Natural killer cell (primary cell): ENCODE measurements at regions not wholly inside any gene's neighbourhood (a gene's known extent, or its start where the extent isn't known, plus 50 kb on each side); places are given as distances from the start of the nearest gene placed in this dataset.

Source experiments
- ATAC-seq, 3 donors: fragments of 150-1000 bp in 2 of 3; fragments of 200-7000 bp in 1 of 3; cut with Tn5 transposase; 1 replicate in 1 of 3; 2 replicates in 2 of 3; pipeline ENCODE4 v1.10.0; 2021; ENCODE audit warnings: mild to moderate bottlenecking in 2 of 3, moderate library complexity in 2 of 3
- DNase-seq, 2 donors: peaks; one replicate each; pipeline versions ENCODE4 v3.0.0 to v3.0.0-alpha.2; 2013 to 2021; ENCODE audit warnings: mixed read lengths in 1 of 2
- H3K27ac ChIP-seq: one replicate; pipeline ENCODE4 v1.5.1; 2013; ENCODE audit warnings: mild to moderate bottlenecking, low read length
- H3K27me3 ChIP-seq: one replicate; pipeline ENCODE4 v1.6.1; 2013; ENCODE audit warnings: low read length; ENCODE audit not compliant: control insufficient read depth, insufficient read depth
- H3K36me3 ChIP-seq: one replicate; pipeline ENCODE4 v1.6.1; 2013; ENCODE audit warnings: low read length; ENCODE audit not compliant: control insufficient read depth, insufficient read depth
- H3K4me1 ChIP-seq: one replicate; pipeline ENCODE4 v1.6.1; 2013; ENCODE audit warnings: low read length; ENCODE audit not compliant: control insufficient read depth, insufficient read depth
- H3K4me3 ChIP-seq: one replicate; pipeline ENCODE4 v1.5.1; 2013; ENCODE audit warnings: low read length
- H3K9me3 ChIP-seq: one replicate; pipeline ENCODE4 v1.6.1; 2013; ENCODE audit warnings: low read length; ENCODE audit not compliant: control insufficient read depth, insufficient read depth
- H3K27ac Mint-ChIP-seq, 2 donors: one replicate each; pipeline ENCODE4 v1.8.0; 2022; ENCODE audit warnings: mild to moderate bottlenecking in 2 of 2, mixed read lengths in 2 of 2, moderate library complexity in 1 of 2
- H3K27me3 Mint-ChIP-seq, 2 donors: one replicate each; pipeline ENCODE4 v1.8.0; 2022; ENCODE audit warnings: low read depth in 2 of 2, mixed read lengths in 2 of 2
- H3K36me3 Mint-ChIP-seq: one replicate; pipeline ENCODE4 v1.8.0; 2022; ENCODE audit warnings: mixed read lengths
- H3K4me1 Mint-ChIP-seq, 2 donors: one replicate each; pipeline ENCODE4 v1.8.0; 2022; ENCODE audit warnings: mixed read lengths in 2 of 2
- H3K4me3 Mint-ChIP-seq: one replicate; pipeline ENCODE4 v1.8.0; 2022; ENCODE audit warnings: mild to moderate bottlenecking, moderate library complexity, mixed read lengths
- H3K9me3 Mint-ChIP-seq, 2 donors: one replicate each; pipeline ENCODE4 v1.8.0; 2022; ENCODE audit warnings: mixed read lengths in 2 of 2
- CTCF ChIP-seq: fragments of 200-600 bp; IDR thresholded peaks from one replicate; pipeline ENCODE4 v1.8.0; 2022; ENCODE audit warnings: antibody characterized with exemption
- WGBS: methylation state at CpG from one replicate; pipeline ENCODE4 v1.1.7; 2013; ENCODE audit warnings: missing lambda C conversion rate; ENCODE audit not compliant: insufficient coverage; 5-methylcytosine and 5-hydroxymethylcytosine counted together
- intact Hi-C: fragments of 100-400 bp; cut with micrococcal nuclease; formaldehyde crosslinking; loops from one replicate; pipeline ENCODE4 v1.14.2; 2022

- H3K4me3 Mint-ChIP-seq = no peak overlapping the region
- no peak for DNase-seq
- no peaks in the 10 kb centered on the region for H3K36me3 ChIP-seq
- intact Hi-C loops = loop anchor here (5.0 kb wide), 1 partner anchor 502 kb away; no protein-coding TSS in a partner anchor
- H3K4me1 Mint-ChIP-seq = no peaks in the 10 kb centered on the region
- no peaks in the 10 kb centered on the region for H3K27me3 Mint-ChIP-seq
- no peaks in the 10 kb centered on the region for H3K9me3 Mint-ChIP-seq
- no peaks in the 10 kb centered on the region for H3K36me3 Mint-ChIP-seq
- no peaks in the 10 kb centered on the region for H3K9me3 ChIP-seq
- no peak overlapping the region for H3K27ac Mint-ChIP-seq
- ATAC-seq = no peak
- H3K4me1 ChIP-seq = no peaks in the 10 kb centered on the region
- TF ChIP-seq CTCF = no peak
- whole genome bisulfite sequencing = 90% methylated on average over 11 of the region's 11 CpGs
- H3K27ac ChIP-seq = no peak overlapping the region
- H3K4me3 ChIP-seq = no peak overlapping the region
- no peaks in the 10 kb centered on the region for H3K27me3 ChIP-seq
Measured at GRCh38 chr15:62900071-62900802, 142.3 kb upstream of the TPM1 start.

- Mint-ChIP-seq H3K4me3 (no peak overlapping the region), H3K4me1 (no peaks in the 10 kb centered on the region), H3K36me3 (no peaks in the 10 kb centered on the region), H3K27me3 (no peaks in the 10 kb centered on the region), H3K27ac (no peak overlapping the region), H3K9me3 (no peaks in the 10 kb centered on the region)
- intact Hi-C loops = loop anchor here (5.0 kb wide), 1 partner anchor 501 kb away; no protein-coding TSS in a partner anchor
- WGBS = 94% methylated on average over 14 of the region's 14 CpGs
- Histone ChIP-seq H3K27ac (no peak overlapping the region), H3K27me3 (no peaks in the 10 kb centered on the region), H3K4me3 (no peak overlapping the region), H3K36me3 (no peaks in the 10 kb centered on the region), H3K4me1 (no peaks in the 10 kb centered on the region), H3K9me3 (no peaks in the 10 kb centered on the region)
- no peak for ATAC-seq
- TF ChIP-seq CTCF = no peak
- DNase-seq = no peak
Measured at GRCh38 chr15:62901087-62901486, 141.5 kb upstream of the TPM1 start.

- H3K36me3 ChIP-seq = no peaks in the 10 kb centered on the region
- DNase-seq (no peak), ATAC-seq (no peak)
- TF ChIP-seq CTCF = no peak
- Mint-ChIP-seq H3K36me3 (no peaks in the 10 kb centered on the region), H3K4me1 (no peaks in the 10 kb centered on the region), H3K9me3 (no peaks in the 10 kb centered on the region), H3K27ac (no peak overlapping the region), H3K4me3 (no peak overlapping the region), H3K27me3 (no peaks in the 10 kb centered on the region)
- intact Hi-C loops = loop anchor here (5.0 kb wide), 1 partner anchor 500 kb away; no protein-coding TSS in a partner anchor
- H3K4me3 ChIP-seq = no peak overlapping the region
- 70% methylated on average over 8 of the region's 9 CpGs for WGBS
- H3K9me3 ChIP-seq = no peaks in the 10 kb centered on the region
- no peak overlapping the region for H3K27ac ChIP-seq
- no peaks in the 10 kb centered on the region for H3K27me3 ChIP-seq
- H3K4me1 ChIP-seq = no peaks in the 10 kb centered on the region
Measured at GRCh38 chr15:62901909-62902546, 140.5 kb upstream of the TPM1 start.
